ENCODE measurements at regions not wholly inside any gene's neighbourhood (a gene's known extent, or its start where the extent isn't known, plus 50 kb on each side); places are given as distances from the start of the nearest gene placed in this dataset.

DNA sequence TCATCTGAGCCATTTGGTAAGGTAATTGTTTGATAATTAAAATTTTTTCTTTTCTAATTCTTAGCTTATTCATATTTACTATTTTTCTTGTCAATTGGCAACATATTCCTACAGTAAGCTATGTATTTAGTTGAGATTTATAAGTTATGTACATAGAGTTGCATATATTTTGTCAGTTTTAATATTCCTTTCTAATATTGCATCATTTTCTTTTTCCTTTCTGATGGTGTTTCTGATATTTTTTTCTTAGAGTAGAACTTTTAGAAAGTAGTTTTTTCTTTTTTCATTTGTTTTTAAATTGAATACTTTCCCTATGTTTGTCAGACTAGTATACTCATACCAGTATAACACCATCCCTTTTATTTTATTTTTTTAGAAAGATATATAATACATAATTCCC lies 131.3 kb downstream of the TTC6 start:
- Histone ChIP-seq H3K4me1 (ENCODE audit: insufficient read depth, low read length, poor library complexity, severe bottlenecking) (no peaks in the 10 kb centered on the region), H3K4me3 (ENCODE audit: low read depth, low read length, poor library complexity, severe bottlenecking) (no peak overlapping the region), H3K27ac (ENCODE audit: low read depth, low read length, poor library complexity, severe bottlenecking) (no peak overlapping the region), H3K36me3 (ENCODE audit: insufficient read depth, low read length, poor library complexity, severe bottlenecking) (no peaks in the 10 kb centered on the region), H3K9me3 (ENCODE audit: low read depth, low read length, poor library complexity, severe bottlenecking) (no peaks in the 10 kb centered on the region), H3K27me3 (replicated peaks; ENCODE audit: insufficient read depth, low read depth, low read length, poor library complexity) (no peaks in the 10 kb centered on the region)
- ChIA-PET POLR2A (ENCODE audit: low non-redundant PET) (no interaction called here), CTCF (no interaction called here)
- intact Hi-C loops (cut with micrococcal nuclease; ENCODE audit: unreplicated experiment) = no loop called here
- TF ChIP-seq, protein P1, sequence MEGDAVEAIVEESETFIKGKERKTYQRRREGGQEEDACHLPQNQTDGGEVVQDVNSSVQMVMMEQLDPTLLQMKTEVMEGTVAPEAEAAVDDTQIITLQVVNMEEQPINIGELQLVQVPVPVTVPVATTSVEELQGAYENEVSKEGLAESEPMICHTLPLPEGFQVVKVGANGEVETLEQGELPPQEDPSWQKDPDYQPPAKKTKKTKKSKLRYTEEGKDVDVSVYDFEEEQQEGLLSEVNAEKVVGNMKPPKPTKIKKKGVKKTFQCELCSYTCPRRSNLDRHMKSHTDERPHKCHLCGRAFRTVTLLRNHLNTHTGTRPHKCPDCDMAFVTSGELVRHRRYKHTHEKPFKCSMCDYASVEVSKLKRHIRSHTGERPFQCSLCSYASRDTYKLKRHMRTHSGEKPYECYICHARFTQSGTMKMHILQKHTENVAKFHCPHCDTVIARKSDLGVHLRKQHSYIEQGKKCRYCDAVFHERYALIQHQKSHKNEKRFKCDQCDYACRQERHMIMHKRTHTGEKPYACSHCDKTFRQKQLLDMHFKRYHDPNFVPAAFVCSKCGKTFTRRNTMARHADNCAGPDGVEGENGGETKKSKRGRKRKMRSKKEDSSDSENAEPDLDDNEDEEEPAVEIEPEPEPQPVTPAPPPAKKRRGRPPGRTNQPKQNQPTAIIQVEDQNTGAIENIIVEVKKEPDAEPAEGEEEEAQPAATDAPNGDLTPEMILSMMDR (conservative IDR thresholded peaks at IDR 0.05; ENCODE audit: low read depth, low read length) = no peak
- no peak for TF ChIP-seq EZH2 (IDR thresholded peaks at IDR 0.05; ENCODE audit: borderline replicate concordance, low read depth, low read length, poor library complexity, severe bottlenecking)
- no peak for DNase-seq (ENCODE audit: low spot score)
- BruUV-seq (replicated peaks) = no TSS peak

- intact Hi-C loops (cut with micrococcal nuclease; ENCODE audit: unreplicated experiment) = no loop called here
- ChIA-PET POLR2A (ENCODE audit: low non-redundant PET) (no interaction called here), CTCF (no interaction called here)
- no peaks in the 10 kb centered on the region for H3K27me3 ChIP-seq (replicated peaks; ENCODE audit: insufficient read depth, low read depth, low read length, poor library complexity)
- H3K27ac ChIP-seq (ENCODE audit: low read depth, low read length, poor library complexity, severe bottlenecking) = no peak overlapping the region
- H3K9me3 ChIP-seq (ENCODE audit: low read depth, low read length, poor library complexity, severe bottlenecking) = no peaks in the 10 kb centered on the region
- TF ChIP-seq EZH2 (IDR thresholded peaks at IDR 0.05; ENCODE audit: borderline replicate concordance, low read depth, low read length, poor library complexity, severe bottlenecking) = no peak
- TF ChIP-seq, protein P1 (conservative IDR thresholded peaks at IDR 0.05; ENCODE audit: low read depth, low read length) = no peak
- H3K4me1 ChIP-seq (ENCODE audit: insufficient read depth, low read length, poor library complexity, severe bottlenecking) = no peaks in the 10 kb centered on the region
- no TSS peak for BruUV-seq (replicated peaks)
- no peaks in the 10 kb centered on the region for H3K36me3 ChIP-seq (ENCODE audit: insufficient read depth, low read length, poor library complexity, severe bottlenecking)
- no peak for DNase-seq (ENCODE audit: low spot score)
- no peak overlapping the region for H3K4me3 ChIP-seq (ENCODE audit: low read depth, low read length, poor library complexity, severe bottlenecking)
Observed at GRCh38 chr14:37729218-37729617, 133.8 kb downstream of the TTC6 start.

GRCh38 chr14:37731094-37731493 lies 135.7 kb downstream of the TTC6 start:
- intact Hi-C loops (cut with micrococcal nuclease; ENCODE audit: unreplicated experiment) = no loop called here
- no peaks in the 10 kb centered on the region for H3K4me1 ChIP-seq (ENCODE audit: insufficient read depth, low read length, poor library complexity, severe bottlenecking)
- POLR2A ChIA-PET (ENCODE audit: low non-redundant PET) = no interaction called here
- CTCF ChIA-PET = no interaction called here
- BruUV-seq (replicated peaks) = no TSS peak
- H3K27ac ChIP-seq (ENCODE audit: low read depth, low read length, poor library complexity, severe bottlenecking) = no peak overlapping the region
- no peaks in the 10 kb centered on the region for H3K27me3 ChIP-seq (replicated peaks; ENCODE audit: insufficient read depth, low read depth, low read length, poor library complexity)
- no peak for DNase-seq (ENCODE audit: low spot score)
- H3K36me3 ChIP-seq (ENCODE audit: insufficient read depth, low read length, poor library complexity, severe bottlenecking) = no peaks in the 10 kb centered on the region
- TF ChIP-seq, protein P1 (conservative IDR thresholded peaks at IDR 0.05; ENCODE audit: low read depth, low read length) = no peak
- TF ChIP-seq EZH2 (IDR thresholded peaks at IDR 0.05; ENCODE audit: borderline replicate concordance, low read depth, low read length, poor library complexity, severe bottlenecking) = no peak
- no peak overlapping the region for H3K4me3 ChIP-seq (ENCODE audit: low read depth, low read length, poor library complexity, severe bottlenecking)
- no peaks in the 10 kb centered on the region for H3K9me3 ChIP-seq (ENCODE audit: low read depth, low read length, poor library complexity, severe bottlenecking)
